C4-2B (cell line): ENCODE measurements at regions not wholly inside any gene's neighbourhood (a gene's known extent, or its start where the extent isn't known, plus 50 kb on each side); places are given as distances from the start of the nearest gene placed in this dataset.

Experiments used
- CTCF ChIP-seq: fragments of 450-650 bp; conservative IDR thresholded peaks from 2 replicates; pipeline ENCODE4 v1.5.1; 2017; ENCODE audit warnings: mild to moderate bottlenecking
- ZFX ChIP-seq: fragments of 450-650 bp; IDR thresholded peaks from 2 replicates; pipeline ENCODE4 v1.6.1; 2017

- no peak for TF ChIP-seq CTCF
- TF ChIP-seq ZFX, result no peak
Observed at GRCh38 chr4:126051689-126052424, 737.1 kb downstream of the FAT4 start.
